ENCODE measurements at regions not wholly inside any gene's neighbourhood (a gene's known extent, or its start where the extent isn't known, plus 50 kb on each side); places are given as distances from the start of the nearest gene placed in this dataset.

DNA sequence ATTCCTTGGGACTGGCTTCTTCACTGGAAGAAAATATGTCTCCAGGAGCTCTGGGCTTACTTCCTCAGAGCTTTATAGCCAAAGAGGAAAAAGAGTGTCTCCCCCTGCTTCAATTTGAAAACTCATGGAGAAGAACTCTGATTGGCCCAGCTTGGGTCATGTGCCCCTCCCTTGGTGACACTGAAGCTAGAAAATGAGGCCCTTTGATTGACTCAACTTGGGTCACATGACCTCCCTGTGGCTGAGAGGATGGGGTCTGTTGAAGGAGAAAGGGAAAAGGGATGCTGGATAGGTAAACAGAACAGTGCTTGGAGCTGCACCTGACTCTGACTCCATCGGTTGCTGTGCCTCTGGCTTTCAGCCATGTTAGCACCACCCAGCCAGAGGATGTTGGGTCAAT is 70.6 kb upstream of the KSR1 start:
- peaks cover 5 to 17% (median 12%) of the 10 kb centered on the region in 4 donors for H3K4me1 ChIP-seq
- no peaks in the 10 kb centered on the region for H3K36me3 ChIP-seq
- no peaks in the 10 kb centered on the region for H3K9me3 ChIP-seq
- H3K27ac ChIP-seq: no peak overlapping the region
- DNase-seq: no peak
- no peak for TF ChIP-seq CTCF (IDR thresholded peaks at IDR 0.05)
- TF ChIP-seq EP300 (IDR thresholded peaks at IDR 0.05): no peak
- no peak for TF ChIP-seq POLR2AphosphoS5 (IDR thresholded peaks at IDR 0.05)
- no peak overlapping the region for H3K4me3 ChIP-seq
- ATAC-seq (ENCODE audit: low FRiP score in 2 of 2): no peak
- WGBS, 2 donors: 60 to 80% methylated on average over 1 of the region's 1 CpG
- no peaks in the 10 kb centered on the region for H3K27me3 ChIP-seq

GRCh38 chr17:27386206-27387075 is 69.8 kb upstream of the KSR1 start:
- H3K36me3 ChIP-seq: no peaks in the 10 kb centered on the region
- no peak for TF ChIP-seq POLR2AphosphoS5 (IDR thresholded peaks at IDR 0.05)
- no peak for TF ChIP-seq POLR2A (IDR thresholded peaks at IDR 0.05)
- TF ChIP-seq EP300 (IDR thresholded peaks at IDR 0.05): no peak
- TF ChIP-seq CTCF (IDR thresholded peaks at IDR 0.05): no peak
- no peaks in the 10 kb centered on the region for H3K27me3 ChIP-seq
- peaks cover 0 to 9% (median 4%) of the 10 kb centered on the region in 4 donors for H3K4me1 ChIP-seq
- no peaks in the 10 kb centered on the region for H3K9me3 ChIP-seq
- H3K4me3 ChIP-seq: no peak overlapping the region
- ATAC-seq (ENCODE audit: low FRiP score in 2 of 2) (no peak), DNase-seq (no peak)
- WGBS, 2 donors: 93% methylated on average over 3 to 12 of the region's 12 CpGs
- H3K27ac ChIP-seq: no peak overlapping the region

GRCh38 chr17:27389542-27390140 is 66.6 kb upstream of the KSR1 start:
- peak in 1 of 2 donors; percentile 13 for ATAC-seq (ENCODE audit: low FRiP score in 2 of 2)
- Histone ChIP-seq H3K36me3 (no peaks in the 10 kb centered on the region), H3K4me1 (no peaks in the 10 kb centered on the region), H3K4me3 (no peak overlapping the region), H3K9me3 (no peaks in the 10 kb centered on the region), H3K27ac (no peak overlapping the region), H3K27me3 (no peaks in the 10 kb centered on the region)
- 84 to 96% methylated on average over 4 of the region's 4 CpGs for whole genome bisulfite sequencing, 2 donors
- DNase-seq: no peak
- TF ChIP-seq POLR2AphosphoS5 (IDR thresholded peaks at IDR 0.05): no peak
- no peak for TF ChIP-seq POLR2A (IDR thresholded peaks at IDR 0.05)
- TF ChIP-seq CTCF (IDR thresholded peaks at IDR 0.05): no peak
- TF ChIP-seq EP300 (IDR thresholded peaks at IDR 0.05): no peak

DNA sequence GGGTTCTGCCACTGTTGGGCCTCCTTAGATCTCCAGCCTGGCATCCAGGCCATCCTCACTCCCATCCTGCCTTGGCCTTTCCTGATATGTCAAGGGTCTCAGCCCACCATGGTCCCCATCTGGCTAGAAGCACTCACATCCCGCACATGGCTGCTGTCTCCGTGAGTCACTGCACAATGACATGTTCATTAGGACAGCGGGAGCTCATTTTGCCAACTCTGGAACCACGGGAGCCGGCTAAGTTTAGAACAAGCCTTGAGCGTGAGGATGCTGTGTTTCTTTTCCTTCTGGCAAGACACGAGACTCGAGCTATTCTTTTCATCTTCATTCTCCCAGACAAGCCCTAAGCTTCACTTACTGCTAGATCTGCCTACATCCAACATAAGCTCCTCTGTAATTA is 65.7 kb upstream of the KSR1 start:
- Histone ChIP-seq H3K27me3 (no peaks in the 10 kb centered on the region), H3K9me3 (no peaks in the 10 kb centered on the region), H3K36me3 (no peaks in the 10 kb centered on the region), H3K4me1 (no peaks in the 10 kb centered on the region), H3K4me3 (no peak overlapping the region), H3K27ac (no peak overlapping the region)
- ATAC-seq (ENCODE audit: low FRiP score in 2 of 2) (no peak), DNase-seq (no peak)
- 96% methylated on average over 6 to 8 of the region's 8 CpGs for WGBS, 2 donors
- no peak for TF ChIP-seq POLR2A (IDR thresholded peaks at IDR 0.05)
- TF ChIP-seq CTCF (IDR thresholded peaks at IDR 0.05): no peak
- no peak for TF ChIP-seq POLR2AphosphoS5 (IDR thresholded peaks at IDR 0.05)
- no peak for TF ChIP-seq EP300 (IDR thresholded peaks at IDR 0.05)
